ENCODE measurements at regions not wholly inside any gene's neighbourhood (a gene's known extent, or its start where the extent isn't known, plus 50 kb on each side); places are given as distances from the start of the nearest gene placed in this dataset.
A peak's percentile ranks its signal among the peaks of the same experiment; 100 is the strongest.

DNA sequence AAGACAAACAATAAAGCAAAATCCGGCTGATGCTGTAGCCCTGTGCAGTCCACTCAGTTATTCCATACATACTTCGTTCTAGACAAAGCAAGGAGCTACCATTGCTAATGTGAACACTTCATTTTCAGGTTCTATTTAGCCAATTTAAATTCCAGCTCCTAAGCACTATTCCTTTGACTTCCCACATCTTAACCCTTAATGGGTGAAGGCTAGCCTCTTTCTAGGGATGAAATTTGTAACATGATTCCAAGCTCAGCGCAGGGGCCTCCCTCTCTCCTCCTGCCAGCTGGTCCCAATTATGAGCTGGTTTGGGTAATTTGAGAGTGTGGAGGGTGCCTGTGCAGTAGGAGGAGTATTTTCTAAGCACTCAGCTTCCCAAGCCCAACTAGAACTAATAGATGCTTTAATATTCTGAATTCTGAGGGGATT is 53.9 kb upstream of the PTGFRN start:
- Histone ChIP-seq H3K56ac (ENCODE audit: insufficient read length, low read depth, low read length) (no peak overlapping the region), H2BK120ac (ENCODE audit: low read depth, low read length, poor library complexity, severe bottlenecking) (no peak overlapping the region), H3K18ac (ENCODE audit: insufficient read length, low read depth, low read length) (no peak overlapping the region), H4K8ac (replicated peaks; ENCODE audit: insufficient read length, low read depth, low read length) (no peak overlapping the region), H3K9ac (ENCODE audit: extremely low read depth, insufficient read length, low read length) (no peak overlapping the region), H3K27ac (ENCODE audit: insufficient read length, low read depth, low read length) (no peak overlapping the region), H4K91ac (ENCODE audit: insufficient read length, low read depth, low read length) (no peak overlapping the region), H2AK5ac (ENCODE audit: insufficient read length, low read length) (no peak overlapping the region), H2BK15ac (ENCODE audit: low read depth, low read length) (no peak overlapping the region), H2BK12ac (ENCODE audit: insufficient read length, low read depth, low read length) (no peak overlapping the region), H3K9me3 (ENCODE audit: control insufficient read depth, low read depth, low read length) (no peaks in the 10 kb centered on the region), H3K27me3 (ENCODE audit: insufficient read depth, low read length) (no peaks in the 10 kb centered on the region), H3K4me2 (ENCODE audit: insufficient read depth, insufficient read length, low read length) (no peak overlapping the region), H3T11ph (ENCODE audit: low read length) (no peak overlapping the region), H2BK5ac (ENCODE audit: insufficient read length, low read length) (no peak overlapping the region), H3K14ac (ENCODE audit: insufficient read depth, low read length) (no peak overlapping the region), H3K4ac (ENCODE audit: low read depth, low read length) (no peak overlapping the region), H3K23me2 (ENCODE audit: insufficient read length, low read depth, low read length, poor library complexity, severe bottlenecking) (no peaks in the 10 kb centered on the region), H3K23ac (ENCODE audit: insufficient read length, low read depth, low read length) (no peak overlapping the region), H3K79me2 (ENCODE audit: insufficient read depth, low read length) (no peaks in the 10 kb centered on the region), H2AFZ (ENCODE audit: low read length) (no peak overlapping the region), H3K79me1 (ENCODE audit: insufficient read depth, low read depth, low read length, poor library complexity, severe bottlenecking) (no peaks in the 10 kb centered on the region), H2BK20ac (ENCODE audit: low read depth, low read length, poor library complexity, severe bottlenecking) (no peak overlapping the region), H4K20me1 (ENCODE audit: control insufficient read depth, insufficient read depth, insufficient read length) (no peaks in the 10 kb centered on the region), H4K5ac (ENCODE audit: insufficient read length, low read depth, low read length) (no peak overlapping the region), H3K4me1 (ENCODE audit: insufficient read depth, low read length) (peaks cover 19% of the 10 kb centered on the region; the same call in 1 of the 2 replicates)
- peak overlapping the region in 2 of 3 experiments; percentile 52 to 72; a peak in 3 of 7 replicates for H3K27ac Mint-ChIP-seq
- peaks cover 0 to 3% (median 0%) of the 10 kb centered on the region in 3 experiments; a peak in 1 of 7 replicates for H3K36me3 Mint-ChIP-seq (ENCODE audit: insufficient read depth in 1 of 3, low read depth in 3 of 3)
- TF ChIP-seq, protein P1, sequence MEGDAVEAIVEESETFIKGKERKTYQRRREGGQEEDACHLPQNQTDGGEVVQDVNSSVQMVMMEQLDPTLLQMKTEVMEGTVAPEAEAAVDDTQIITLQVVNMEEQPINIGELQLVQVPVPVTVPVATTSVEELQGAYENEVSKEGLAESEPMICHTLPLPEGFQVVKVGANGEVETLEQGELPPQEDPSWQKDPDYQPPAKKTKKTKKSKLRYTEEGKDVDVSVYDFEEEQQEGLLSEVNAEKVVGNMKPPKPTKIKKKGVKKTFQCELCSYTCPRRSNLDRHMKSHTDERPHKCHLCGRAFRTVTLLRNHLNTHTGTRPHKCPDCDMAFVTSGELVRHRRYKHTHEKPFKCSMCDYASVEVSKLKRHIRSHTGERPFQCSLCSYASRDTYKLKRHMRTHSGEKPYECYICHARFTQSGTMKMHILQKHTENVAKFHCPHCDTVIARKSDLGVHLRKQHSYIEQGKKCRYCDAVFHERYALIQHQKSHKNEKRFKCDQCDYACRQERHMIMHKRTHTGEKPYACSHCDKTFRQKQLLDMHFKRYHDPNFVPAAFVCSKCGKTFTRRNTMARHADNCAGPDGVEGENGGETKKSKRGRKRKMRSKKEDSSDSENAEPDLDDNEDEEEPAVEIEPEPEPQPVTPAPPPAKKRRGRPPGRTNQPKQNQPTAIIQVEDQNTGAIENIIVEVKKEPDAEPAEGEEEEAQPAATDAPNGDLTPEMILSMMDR (conservative IDR thresholded peaks at IDR 0.05): no peak
- no peak for DNase-seq
- peaks cover 4% of the 10 kb centered on the region in 2 experiments; a peak in 2 of 5 replicates for H3K9me3 Mint-ChIP-seq
- H3K27me3 Mint-ChIP-seq (ENCODE audit: low read depth): peaks cover under 1% of the 10 kb centered on the region; the same call in 1 of the 2 replicates
- peak overlapping the region in 1 of 2 experiments; percentile 18; a peak in 1 of 5 replicates for H3K4me3 Mint-ChIP-seq
- H3K4me1 Mint-ChIP-seq: peaks cover 65 to 73% of the 10 kb centered on the region in 2 experiments
- no CpG with 5 or more reads among the region's 3 CpGs for WGBS (ENCODE audit: extremely low coverage, insufficient read length, low lambda C conversion rate)

Measured in H9 (cell line).